Gastrocnemius medialis (tissue), 4 donors: ENCODE measurements at regions not wholly inside any gene's neighbourhood (a gene's known extent, or its start where the extent isn't known, plus 50 kb on each side); places are given as distances from the start of the nearest gene placed in this dataset.

Experiments used
- ATAC-seq, 2 donors: fragments of 150-250 bp; one replicate each; pipeline ENCODE4 v1.9.1; 2016
- DNase-seq, 2 donors: peaks; one replicate each; pipeline ENCODE4 v3.0.0-alpha.2; 2019
- H3K27ac ChIP-seq, 4 donors: fragments of 200-600 bp; sonication (generic); 1 replicate in 1 of 4; 2 replicates in 3 of 4; pipeline ENCODE4 v1.5.1; 2016 to 2018; ENCODE audit warnings: mild to moderate bottlenecking in 2 of 4, moderate library complexity in 1 of 4
- H3K27me3 ChIP-seq, 3 donors: fragments of 200-600 bp; sonication (generic) in 2 of 3; 1 replicate in 1 of 3; 2 replicates in 2 of 3; pipeline versions ENCODE4 v1.5.1 to v1.6.0; 2016 to 2019; ENCODE audit warnings: mild to moderate bottlenecking in 1 of 3, moderate library complexity in 1 of 3
- H3K36me3 ChIP-seq, 2 donors: fragments of 200-600 bp; sonication (generic) in 1 of 2; one replicate each; pipeline ENCODE4 v1.5.1; 2017 to 2018
- H3K4me1 ChIP-seq, 2 donors: fragments of 200-600 bp; sonication (generic) in 1 of 2; one replicate each; pipeline ENCODE4 v1.5.1; 2016 to 2017; ENCODE audit warnings: mild to moderate bottlenecking in 2 of 2
- H3K4me3 ChIP-seq, 4 donors: fragments of 200-600 bp; sonication (generic) in 3 of 4; 1 replicate in 1 of 4; 2 replicates in 3 of 4; pipeline ENCODE4 v1.5.1; 2016 to 2019; ENCODE audit warnings: mild to moderate bottlenecking in 2 of 4
- H3K9me3 ChIP-seq, 3 donors: fragments of 200-600 bp; sonication (generic) in 2 of 3; 1 replicate in 1 of 3; 2 replicates in 2 of 3; pipeline ENCODE4 v1.5.1; 2016 to 2019
- POLR2A ChIP-seq, 2 donors: fragments of 450-650 bp; IDR thresholded peaks; one replicate each; pipeline ENCODE4 v1.6.1; 2017; ENCODE audit warnings: antibody characterized with exemption in 2 of 2, mild to moderate bottlenecking in 2 of 2, moderate library complexity in 2 of 2
- in situ Hi-C, 4 donors: fragments of 200-750 bp; cut with MboI; loops; one replicate each; pipeline versions ENCODE4 v1.15.0 to v1.8.0; 2017; ENCODE audit warnings: low sequenced_read_pairs in 4 of 4
- intact Hi-C: fragments of 100-400 bp; cut with DNase I; formaldehyde crosslinking; loops from one replicate; pipeline ENCODE4 v1.15.1; 2023; ENCODE audit warnings: low total_unique reads
- TF ChIP-seq, protein P1 (sequence below), 5 experiments: fragments of 450-650 bp in 3 of 5; fragments of 200-600 bp in 2 of 5; sonication (generic) in 2 of 5; IDR thresholded peaks in 4 of 5; conservative IDR thresholded peaks in 1 of 5; 1 replicate in 4 of 5; 2 replicates in 1 of 5; pipeline ENCODE4 v1.5.1; 2016 to 2019; ENCODE audit warnings: antibody characterized with exemption in 5 of 5, mild to moderate bottlenecking in 3 of 5, moderate library complexity in 3 of 5

GRCh38 chr4:27100713-27101112 lies 240.1 kb downstream of the STIM2 start:
- no peaks in the 10 kb centered on the region for H3K27me3 ChIP-seq
- no peak for ATAC-seq
- H3K9me3 ChIP-seq: no peaks in the 10 kb centered on the region
- H3K27ac ChIP-seq: no peak overlapping the region
- H3K4me3 ChIP-seq: no peak overlapping the region
- no peaks in the 10 kb centered on the region for H3K4me1 ChIP-seq
- no peak for DNase-seq
- intact Hi-C loops: no loop called here
- no peaks in the 10 kb centered on the region for H3K36me3 ChIP-seq
- TF ChIP-seq POLR2A (IDR thresholded peaks at IDR 0.05): no peak
- TF ChIP-seq, protein P1, sequence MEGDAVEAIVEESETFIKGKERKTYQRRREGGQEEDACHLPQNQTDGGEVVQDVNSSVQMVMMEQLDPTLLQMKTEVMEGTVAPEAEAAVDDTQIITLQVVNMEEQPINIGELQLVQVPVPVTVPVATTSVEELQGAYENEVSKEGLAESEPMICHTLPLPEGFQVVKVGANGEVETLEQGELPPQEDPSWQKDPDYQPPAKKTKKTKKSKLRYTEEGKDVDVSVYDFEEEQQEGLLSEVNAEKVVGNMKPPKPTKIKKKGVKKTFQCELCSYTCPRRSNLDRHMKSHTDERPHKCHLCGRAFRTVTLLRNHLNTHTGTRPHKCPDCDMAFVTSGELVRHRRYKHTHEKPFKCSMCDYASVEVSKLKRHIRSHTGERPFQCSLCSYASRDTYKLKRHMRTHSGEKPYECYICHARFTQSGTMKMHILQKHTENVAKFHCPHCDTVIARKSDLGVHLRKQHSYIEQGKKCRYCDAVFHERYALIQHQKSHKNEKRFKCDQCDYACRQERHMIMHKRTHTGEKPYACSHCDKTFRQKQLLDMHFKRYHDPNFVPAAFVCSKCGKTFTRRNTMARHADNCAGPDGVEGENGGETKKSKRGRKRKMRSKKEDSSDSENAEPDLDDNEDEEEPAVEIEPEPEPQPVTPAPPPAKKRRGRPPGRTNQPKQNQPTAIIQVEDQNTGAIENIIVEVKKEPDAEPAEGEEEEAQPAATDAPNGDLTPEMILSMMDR (IDR thresholded peaks at IDR 0.05 in 4 of 5, conservative IDR thresholded peaks at IDR 0.05 in 1 of 5): no peak
- in situ Hi-C loops: no loop called here

- Histone ChIP-seq H3K27ac (no peak overlapping the region), H3K36me3 (no peaks in the 10 kb centered on the region), H3K4me1 (no peaks in the 10 kb centered on the region), H3K4me3 (no peak overlapping the region), H3K27me3 (no peaks in the 10 kb centered on the region), H3K9me3 (no peaks in the 10 kb centered on the region)
- intact Hi-C loops (no loop called here), in situ Hi-C loops (no loop called here)
- TF ChIP-seq, protein P1 (IDR thresholded peaks at IDR 0.05 in 4 of 5, conservative IDR thresholded peaks at IDR 0.05 in 1 of 5): no peak
- no peak for TF ChIP-seq POLR2A (IDR thresholded peaks at IDR 0.05)
- ATAC-seq (no peak), DNase-seq (no peak)
These were observed 240.5 kb downstream of the STIM2 start for GRCh38 chr4:27101126-27101525.

- Histone ChIP-seq H3K27me3 (no peaks in the 10 kb centered on the region), H3K4me3 (no peak overlapping the region), H3K27ac (no peak overlapping the region), H3K9me3 (no peaks in the 10 kb centered on the region), H3K36me3 (no peaks in the 10 kb centered on the region), H3K4me1 (no peaks in the 10 kb centered on the region)
- no peak for DNase-seq
- no peak for TF ChIP-seq POLR2A (IDR thresholded peaks at IDR 0.05)
- TF ChIP-seq, protein P1 (IDR thresholded peaks at IDR 0.05 in 4 of 5, conservative IDR thresholded peaks at IDR 0.05 in 1 of 5): no peak
- intact Hi-C loops (no loop called here), in situ Hi-C loops (no loop called here)
- ATAC-seq: no peak
These were observed 240.9 kb downstream of the STIM2 start for GRCh38 chr4:27101561-27101960.

GRCh38 chr4:27111627-27112026 lies 251.0 kb downstream of the STIM2 start:
- Histone ChIP-seq H3K9me3 (no peaks in the 10 kb centered on the region), H3K4me3 (no peak overlapping the region), H3K27me3 (no peaks in the 10 kb centered on the region), H3K36me3 (no peaks in the 10 kb centered on the region), H3K27ac (no peak overlapping the region), H3K4me1 (no peaks in the 10 kb centered on the region)
- ATAC-seq (no peak), DNase-seq (no peak)
- in situ Hi-C loops (no loop called here), intact Hi-C loops (no loop called here)
- TF ChIP-seq, protein P1 (IDR thresholded peaks at IDR 0.05 in 4 of 5, conservative IDR thresholded peaks at IDR 0.05 in 1 of 5): no peak
- TF ChIP-seq POLR2A (IDR thresholded peaks at IDR 0.05): no peak

GRCh38 chr4:27112587-27112986 lies 251.9 kb downstream of the STIM2 start:
- in situ Hi-C loops: no loop called here
- no peaks in the 10 kb centered on the region for H3K9me3 ChIP-seq
- no peak for TF ChIP-seq POLR2A (IDR thresholded peaks at IDR 0.05)
- TF ChIP-seq, protein P1 (IDR thresholded peaks at IDR 0.05 in 4 of 5, conservative IDR thresholded peaks at IDR 0.05 in 1 of 5): no peak
- ATAC-seq (no peak), DNase-seq (no peak)
- no peak overlapping the region for H3K4me3 ChIP-seq
- no peak overlapping the region for H3K27ac ChIP-seq
- intact Hi-C loops: no loop called here
- H3K36me3 ChIP-seq: no peaks in the 10 kb centered on the region
- no peaks in the 10 kb centered on the region for H3K27me3 ChIP-seq
- no peaks in the 10 kb centered on the region for H3K4me1 ChIP-seq
